GM19035 (cell line): ENCODE measurements at regions not wholly inside any gene's neighbourhood (a gene's known extent, or its start where the extent isn't known, plus 50 kb on each side); places are given as distances from the start of the nearest gene placed in this dataset.

Experiments used
- ATAC-seq: cut with Tn5 transposase; IDR thresholded peaks from one replicate; pipeline ENCODE4 v1.9.1; 2021; ENCODE audit not compliant: unreplicated experiment

DNA sequence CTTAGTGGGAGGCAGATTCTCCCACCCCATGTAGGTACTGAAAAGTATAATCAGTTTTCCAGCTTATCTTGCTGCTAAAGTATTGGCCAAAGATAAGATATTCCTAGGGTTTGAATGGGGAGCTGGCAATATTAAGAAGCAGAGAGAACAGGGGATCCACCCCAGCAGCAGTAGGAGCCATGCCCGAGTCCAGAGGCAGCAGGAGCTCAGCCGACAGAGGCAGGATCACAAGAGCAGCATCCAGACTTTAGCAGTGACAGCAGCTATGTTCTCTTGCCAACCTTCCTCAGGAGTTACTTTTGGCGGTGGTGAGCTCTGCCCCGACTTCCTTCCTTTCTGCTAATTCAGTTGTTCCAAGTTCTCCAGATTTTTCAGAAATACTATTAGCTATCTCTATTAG lies 224.5 kb downstream of the GADD45G start:
- no peak for ATAC-seq

DNA sequence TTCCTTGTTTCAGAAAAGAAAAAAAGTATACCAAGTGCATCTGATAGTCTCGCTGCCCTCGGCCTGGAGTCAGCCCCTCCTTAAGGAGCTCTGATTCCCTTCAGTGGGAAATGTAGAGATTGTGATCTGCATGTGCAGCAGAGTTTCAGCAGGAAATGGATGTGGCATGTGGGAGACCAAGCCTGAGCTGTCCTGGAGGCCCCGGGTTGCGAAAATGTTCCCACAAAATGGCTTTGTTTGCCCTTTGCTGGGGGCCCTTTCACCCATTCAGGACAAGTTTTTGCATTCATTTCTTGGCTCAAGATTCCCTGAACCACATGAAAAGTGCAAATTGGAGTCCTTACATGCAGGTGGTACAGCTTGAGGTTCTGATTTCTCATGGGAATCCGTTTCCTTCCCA lies 230.9 kb downstream of the GADD45G start:
- ATAC-seq, result no peak

DNA sequence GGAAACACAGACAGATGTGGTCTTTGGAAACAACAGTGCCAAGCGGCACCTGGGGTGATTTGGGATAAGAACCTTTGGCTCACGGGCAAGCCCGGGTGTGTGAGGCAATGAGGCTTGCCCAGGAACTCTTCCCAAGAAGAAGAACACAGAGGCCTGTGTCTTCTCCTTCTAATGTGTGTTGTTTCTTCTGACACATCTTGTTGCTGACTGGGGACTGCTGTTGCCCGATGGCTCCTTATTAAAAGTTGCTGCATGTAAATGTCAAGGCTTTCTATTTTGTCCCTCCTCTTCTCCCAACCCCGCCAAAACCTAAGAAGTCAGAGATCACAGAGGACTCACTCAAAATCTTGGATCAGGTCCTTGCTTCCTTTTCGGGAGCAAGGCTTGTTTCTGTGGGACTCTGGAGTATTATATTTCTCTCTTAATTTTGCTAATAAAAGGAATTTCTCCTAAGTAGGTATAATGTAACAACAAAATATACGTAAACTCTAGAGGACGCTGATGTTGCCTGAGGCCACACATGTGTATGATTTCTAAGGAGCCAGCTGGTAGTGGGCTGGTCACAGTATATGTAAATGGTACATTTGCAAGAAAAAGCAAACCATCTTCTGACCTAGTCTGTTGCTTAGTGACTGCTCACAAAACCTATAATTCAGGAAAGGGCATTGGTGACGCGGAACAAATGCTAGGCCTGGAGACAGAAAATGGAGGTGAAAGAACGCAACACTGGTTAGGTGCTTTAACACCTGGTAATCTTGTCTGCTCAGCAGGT lies 232.5 kb downstream of the GADD45G start:
- no peak for ATAC-seq

GRCh38 chr9:89837934-89838310 lies 233.1 kb downstream of the GADD45G start:
- ATAC-seq, result no peak

DNA sequence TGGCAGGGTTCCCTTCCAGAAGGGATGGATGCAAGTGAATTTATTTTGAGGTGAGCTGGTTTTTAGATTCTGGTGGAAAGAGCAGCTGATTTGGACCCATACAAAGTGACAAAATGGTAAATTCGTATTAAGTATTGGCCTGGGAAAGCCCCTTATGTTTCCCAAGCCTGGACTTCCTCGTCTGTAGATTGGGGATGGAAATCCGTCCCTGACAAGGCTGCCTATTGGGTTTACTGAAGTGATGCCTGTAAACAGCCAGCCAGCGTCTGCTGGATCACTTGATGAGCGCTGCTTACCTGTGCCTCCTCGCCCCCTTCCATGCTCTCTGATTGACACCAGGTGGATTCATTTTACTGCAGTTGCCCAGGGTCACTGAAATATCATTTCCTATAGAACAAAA lies 233.8 kb downstream of the GADD45G start:
- no peak for ATAC-seq

DNA sequence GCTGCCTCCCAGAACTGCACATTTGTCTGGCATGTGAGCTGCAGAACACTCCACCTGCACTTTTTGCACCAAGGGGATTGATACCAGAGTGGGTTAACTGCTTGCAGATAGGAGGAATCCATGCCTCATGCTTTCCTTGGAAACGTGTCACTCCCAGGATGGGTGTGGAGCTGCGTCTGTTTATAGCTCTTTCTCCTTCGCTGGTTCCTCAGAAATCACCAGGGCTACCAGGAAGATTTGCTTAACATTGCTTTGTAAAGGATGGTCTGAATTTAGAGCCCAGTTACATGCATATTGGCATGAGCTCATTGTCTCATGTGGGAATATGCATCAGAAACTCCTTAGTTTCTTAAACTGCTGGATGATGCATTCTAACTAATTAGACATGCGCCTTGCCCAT lies 234.6 kb downstream of the GADD45G start:
- ATAC-seq, result no peak

- ATAC-seq, result no peak
These were observed 235.1 kb downstream of the GADD45G start for GRCh38 chr9:89839952-89840351.

- no peak for ATAC-seq
These were observed 236.6 kb downstream of the GADD45G start for GRCh38 chr9:89841456-89841855.

GRCh38 chr9:89842267-89842768 lies 237.5 kb downstream of the GADD45G start:
- ATAC-seq, result no peak

DNA sequence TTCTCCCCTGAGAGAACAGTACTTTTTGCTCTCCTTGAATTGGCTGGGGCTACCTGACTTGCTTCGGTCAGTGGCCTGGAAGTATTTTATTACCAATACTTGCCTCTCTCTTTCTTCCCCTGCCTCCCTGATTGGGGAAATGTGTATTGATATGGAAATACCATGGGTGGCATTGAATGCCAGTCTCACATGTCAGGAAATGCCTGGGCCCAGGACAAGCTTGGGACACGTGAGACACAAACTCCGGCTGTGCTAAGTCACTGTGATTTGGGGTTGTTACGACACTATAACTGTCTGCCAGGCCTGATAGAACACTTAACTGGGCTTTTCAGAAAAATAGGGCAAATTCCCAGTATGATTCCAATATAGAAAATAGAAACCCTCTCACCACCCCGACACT lies 238.3 kb downstream of the GADD45G start:
- ATAC-seq, result no peak

DNA sequence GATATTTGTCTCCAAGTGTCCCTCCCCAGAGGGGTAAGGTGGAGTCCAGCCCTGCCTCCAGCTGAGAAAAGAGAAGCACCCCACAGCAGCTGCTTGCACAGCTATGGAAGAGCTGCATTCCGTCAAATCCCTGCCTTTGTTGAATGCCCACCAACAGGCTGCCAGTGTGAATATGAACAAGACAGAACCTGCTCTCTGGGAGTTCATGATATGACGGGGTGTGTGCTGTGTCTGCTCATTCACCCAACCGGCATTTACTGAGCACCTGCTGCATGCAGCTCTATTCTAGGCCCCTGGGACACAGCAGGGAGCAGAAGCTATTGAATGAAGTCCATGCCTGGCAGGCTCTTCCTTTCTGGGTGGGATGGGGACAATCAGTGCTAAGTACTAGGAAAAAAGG lies 238.8 kb downstream of the GADD45G start:
- no peak for ATAC-seq

- ATAC-seq, result no peak
These were observed 239.3 kb downstream of the GADD45G start for GRCh38 chr9:89844075-89844474.

DNA sequence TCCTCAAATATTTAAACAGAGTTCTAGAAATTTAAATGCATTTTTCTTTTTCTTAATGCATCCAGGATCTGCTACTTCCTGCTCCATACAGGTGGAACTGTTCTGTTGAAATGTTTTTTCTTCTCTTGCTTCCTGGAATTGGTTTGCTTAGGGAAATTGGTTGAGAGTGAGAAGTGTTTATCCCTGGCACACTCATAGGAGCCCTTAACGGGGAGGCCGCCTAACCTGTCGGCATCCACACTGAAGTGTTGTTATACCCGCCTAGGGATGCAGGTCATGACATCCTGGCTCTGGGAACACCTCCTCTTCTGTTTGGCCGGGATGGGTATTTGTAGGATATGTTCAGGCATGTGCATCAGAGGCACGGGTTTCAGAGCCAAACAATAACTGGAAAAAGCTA lies 239.7 kb downstream of the GADD45G start:
- no peak for ATAC-seq

- ATAC-seq, result no peak
These were observed 240.5 kb downstream of the GADD45G start for GRCh38 chr9:89845321-89845720.

GRCh38 chr9:89845862-89846261 lies 241.1 kb downstream of the GADD45G start:
- no peak for ATAC-seq

GRCh38 chr9:89848060-89849040 lies 243.5 kb downstream of the GADD45G start:
- ATAC-seq, result no peak

- no peak for ATAC-seq
These were observed 244.3 kb downstream of the GADD45G start for GRCh38 chr9:89849096-89849495.

- no peak for ATAC-seq
These were observed 245.3 kb downstream of the GADD45G start for GRCh38 chr9:89850153-89850552.

DNA sequence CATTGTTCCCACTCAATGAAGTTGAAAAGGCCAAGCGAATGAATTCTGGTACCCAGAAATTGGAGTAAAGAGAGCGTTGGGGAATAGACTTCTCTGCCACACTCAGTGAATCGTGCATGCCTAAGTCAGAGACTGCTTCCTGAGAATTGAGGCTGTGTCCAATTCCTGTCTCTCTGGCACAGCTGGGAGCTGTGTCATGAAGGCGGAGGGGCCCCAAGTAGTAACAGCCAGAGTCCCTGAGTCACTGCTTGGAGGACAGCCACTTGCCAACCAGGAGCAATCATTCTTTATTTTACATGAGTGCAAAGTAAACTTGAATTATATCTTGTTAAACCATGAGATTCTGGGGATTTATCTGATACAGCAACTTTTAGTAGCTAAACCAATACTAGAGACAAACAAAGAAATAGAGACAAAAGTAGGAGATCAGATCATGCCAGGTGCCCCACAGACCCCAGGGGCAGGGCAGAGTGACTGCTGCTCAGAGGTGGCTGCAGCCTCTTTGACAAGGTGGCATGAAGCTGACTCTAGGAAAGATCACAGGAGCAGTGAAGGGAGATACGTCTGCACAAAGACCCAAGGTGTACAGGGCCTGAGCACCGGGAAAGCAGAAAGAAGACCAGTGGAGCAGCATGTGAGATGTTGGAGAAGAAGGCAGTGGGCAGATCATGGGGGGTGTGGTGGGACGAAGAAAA lies 246.0 kb downstream of the GADD45G start:
- no peak for ATAC-seq

- no peak for ATAC-seq
These were observed 248.3 kb downstream of the GADD45G start for GRCh38 chr9:89853161-89853560.

DNA sequence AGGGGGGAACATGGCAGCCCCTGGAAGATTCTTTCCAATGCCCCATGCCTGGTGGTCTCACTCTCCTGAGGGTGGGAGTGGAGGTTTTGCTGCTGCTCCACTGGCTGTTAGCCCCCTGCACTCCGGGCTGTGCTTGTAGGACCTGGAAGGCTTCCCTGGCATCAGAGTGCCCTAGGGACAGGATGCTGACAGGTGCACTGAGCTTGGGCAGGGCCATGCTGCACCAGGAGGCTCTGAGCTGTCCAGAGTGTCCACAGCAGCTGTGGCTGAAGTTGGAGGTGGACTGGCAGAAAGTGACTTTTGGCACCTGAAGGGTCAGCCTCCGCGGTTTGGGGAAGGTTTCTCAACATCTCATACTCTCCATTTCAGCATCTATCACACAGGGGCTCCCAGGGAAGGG lies 249.1 kb downstream of the GADD45G start:
- ATAC-seq, result no peak
